Coronary artery (tissue), 2 donors: ENCODE measurements at regions not wholly inside any gene's neighbourhood (a gene's known extent, or its start where the extent isn't known, plus 50 kb on each side); places are given as distances from the start of the nearest gene placed in this dataset.

Source experiments
- DNase-seq: peaks from one replicate; pipeline ENCODE4 v3.0.0-alpha.2; 2017; ENCODE audit warnings: low spot score
- H3K27ac ChIP-seq, 2 donors: fragments of 200-600 bp; sonication (generic); one replicate each; pipeline ENCODE4 v1.5.1; 2016 to 2019
- H3K4me3 ChIP-seq: fragments of 200-600 bp; sonication (generic); 2 replicates; pipeline ENCODE4 v1.5.1; 2016; ENCODE audit warnings: mild to moderate bottlenecking, moderate library complexity
- TF ChIP-seq, protein P1 (sequence below): fragments of 200-600 bp; sonication (generic); IDR thresholded peaks from one replicate; pipeline ENCODE4 v1.5.1; 2019; ENCODE audit warnings: antibody characterized with exemption

DNA sequence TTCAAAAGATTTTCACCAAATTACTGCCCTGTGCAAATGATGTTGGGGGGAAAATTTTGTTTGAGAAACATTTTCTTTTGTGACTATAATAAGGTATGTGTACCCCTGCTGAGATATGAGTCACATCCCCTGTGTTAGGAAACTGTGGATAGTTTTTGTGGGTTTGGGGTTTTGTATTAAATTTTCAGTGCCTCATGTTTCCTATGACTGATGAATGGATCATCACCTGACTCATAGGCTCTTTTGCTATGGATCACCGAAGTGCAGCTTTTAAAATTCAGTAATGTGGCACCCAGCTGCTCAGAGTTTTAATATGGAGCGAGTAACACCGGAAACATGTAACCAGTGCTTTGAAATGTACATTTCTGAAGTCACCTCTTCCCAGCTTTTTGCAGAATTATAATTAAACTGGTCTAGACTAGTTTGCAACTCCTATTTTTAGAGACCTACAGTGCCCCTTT, 167.4 kb upstream of the HMGA2 start:
- TF ChIP-seq, protein P1, sequence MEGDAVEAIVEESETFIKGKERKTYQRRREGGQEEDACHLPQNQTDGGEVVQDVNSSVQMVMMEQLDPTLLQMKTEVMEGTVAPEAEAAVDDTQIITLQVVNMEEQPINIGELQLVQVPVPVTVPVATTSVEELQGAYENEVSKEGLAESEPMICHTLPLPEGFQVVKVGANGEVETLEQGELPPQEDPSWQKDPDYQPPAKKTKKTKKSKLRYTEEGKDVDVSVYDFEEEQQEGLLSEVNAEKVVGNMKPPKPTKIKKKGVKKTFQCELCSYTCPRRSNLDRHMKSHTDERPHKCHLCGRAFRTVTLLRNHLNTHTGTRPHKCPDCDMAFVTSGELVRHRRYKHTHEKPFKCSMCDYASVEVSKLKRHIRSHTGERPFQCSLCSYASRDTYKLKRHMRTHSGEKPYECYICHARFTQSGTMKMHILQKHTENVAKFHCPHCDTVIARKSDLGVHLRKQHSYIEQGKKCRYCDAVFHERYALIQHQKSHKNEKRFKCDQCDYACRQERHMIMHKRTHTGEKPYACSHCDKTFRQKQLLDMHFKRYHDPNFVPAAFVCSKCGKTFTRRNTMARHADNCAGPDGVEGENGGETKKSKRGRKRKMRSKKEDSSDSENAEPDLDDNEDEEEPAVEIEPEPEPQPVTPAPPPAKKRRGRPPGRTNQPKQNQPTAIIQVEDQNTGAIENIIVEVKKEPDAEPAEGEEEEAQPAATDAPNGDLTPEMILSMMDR: no peak
- no peak for DNase-seq
- H3K27ac ChIP-seq: no peak overlapping the region
- H3K4me3 ChIP-seq: no peak overlapping the region

DNA sequence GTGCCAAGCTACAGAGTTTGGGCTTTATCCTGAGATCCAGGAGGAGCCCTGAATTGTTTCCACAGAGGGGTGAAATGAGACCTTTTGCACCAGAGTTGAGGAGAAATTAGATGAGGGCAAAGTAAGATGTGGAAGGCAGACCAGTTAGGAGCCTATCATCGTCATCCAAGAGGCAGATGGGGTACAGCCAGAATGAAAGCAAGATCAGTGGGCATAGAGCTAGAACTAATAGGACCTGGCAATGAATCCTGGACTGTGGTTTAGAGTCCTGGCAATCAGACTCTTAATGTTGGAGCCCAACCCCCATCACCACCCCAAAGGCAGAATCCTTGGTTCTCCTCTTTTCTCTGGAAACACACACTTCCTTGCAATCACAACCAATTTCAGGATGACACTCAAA, 166.6 kb upstream of the HMGA2 start:
- DNase-seq: no peak
- no peak overlapping the region for H3K4me3 ChIP-seq
- TF ChIP-seq, protein P1: no peak
- no peak overlapping the region for H3K27ac ChIP-seq

DNA sequence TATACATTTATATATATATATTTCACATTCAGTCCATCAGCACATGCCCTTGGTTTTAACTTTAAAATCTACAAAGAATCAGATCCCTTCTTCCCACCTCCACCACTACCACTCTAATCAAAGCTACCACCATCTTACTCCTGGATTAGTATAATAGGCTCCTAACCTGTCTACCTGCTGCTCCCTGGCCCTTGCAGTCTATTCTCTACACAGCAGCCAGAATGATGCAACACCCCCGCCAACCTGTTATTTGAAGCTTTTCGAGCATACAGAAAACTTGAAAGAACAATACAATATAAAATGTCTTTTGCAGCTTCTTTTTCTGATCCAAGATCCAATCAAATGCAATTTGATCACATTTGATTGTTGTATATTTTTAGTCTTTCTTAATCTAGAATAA, 165.9 kb upstream of the HMGA2 start:
- no peak overlapping the region for H3K4me3 ChIP-seq
- H3K27ac ChIP-seq: no peak overlapping the region
- TF ChIP-seq, protein P1: no peak
- no peak for DNase-seq

DNA sequence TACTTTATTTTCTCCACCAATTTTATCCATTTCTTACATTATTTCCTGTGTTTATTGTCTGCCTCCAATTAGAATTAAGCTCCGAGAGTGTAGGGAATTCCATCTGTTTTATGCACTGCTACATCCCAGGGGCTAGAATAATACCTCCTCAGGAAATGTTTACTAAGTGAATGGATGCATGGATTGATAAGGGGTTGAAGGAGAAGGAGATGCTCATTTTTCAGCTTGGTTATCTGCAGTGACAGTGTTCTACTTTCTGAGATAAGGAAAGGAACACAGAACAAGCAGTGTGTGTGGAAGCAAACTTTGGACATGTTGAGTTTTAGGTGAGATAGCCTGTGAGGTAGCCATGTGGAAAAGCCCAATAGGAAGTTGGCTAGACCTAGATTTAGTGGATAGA, 164.6 kb upstream of the HMGA2 start:
- TF ChIP-seq, protein P1: no peak
- no peak overlapping the region for H3K4me3 ChIP-seq
- no peak overlapping the region for H3K27ac ChIP-seq
- DNase-seq: no peak

DNA sequence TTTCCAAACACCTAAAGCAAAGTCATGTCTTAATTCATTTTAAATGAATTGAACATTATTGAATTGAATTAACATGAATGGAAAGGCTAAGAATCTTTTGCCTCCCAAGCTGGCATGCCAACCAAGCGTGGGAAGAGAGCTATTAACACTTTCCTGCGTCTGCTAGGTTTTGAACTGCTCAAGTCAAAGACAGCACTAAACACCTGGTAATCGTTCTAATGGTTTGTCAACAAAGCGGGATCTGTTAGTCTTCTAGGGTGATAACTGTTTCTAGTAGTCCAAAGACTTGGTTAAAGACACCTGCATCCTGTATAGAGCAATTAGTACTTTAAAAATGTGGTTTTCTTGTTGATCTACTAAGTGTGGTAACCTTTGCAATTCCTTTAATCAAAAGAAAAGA, 164.2 kb upstream of the HMGA2 start:
- no peak overlapping the region for H3K4me3 ChIP-seq

DNA sequence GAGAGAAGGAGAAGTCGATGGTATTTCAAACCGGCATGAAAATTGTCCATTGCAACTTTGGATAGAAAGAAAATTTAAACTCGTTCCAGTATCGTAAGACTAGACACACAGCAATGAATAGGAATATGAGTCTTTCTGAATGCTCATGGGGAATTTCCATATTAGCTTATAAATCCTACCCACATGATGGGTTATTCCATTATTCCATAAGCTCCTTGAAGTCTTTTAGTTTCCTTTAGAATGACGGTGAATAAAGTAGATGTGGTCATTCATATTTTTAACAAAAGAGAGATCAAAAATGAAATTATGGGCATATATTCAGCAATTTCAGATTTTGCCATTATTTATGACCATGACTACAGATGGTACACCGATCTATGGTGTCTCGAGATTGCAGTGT, 163.4 kb upstream of the HMGA2 start:
- DNase-seq: no peak
- H3K4me3 ChIP-seq: no peak overlapping the region
- TF ChIP-seq, protein P1: no peak
- no peak overlapping the region for H3K27ac ChIP-seq

More for the DNA sequence above, 164.2 kb upstream of the HMGA2 start:
- DNase-seq: no peak
- no peak overlapping the region for H3K27ac ChIP-seq
- TF ChIP-seq, protein P1: no peak

DNA sequence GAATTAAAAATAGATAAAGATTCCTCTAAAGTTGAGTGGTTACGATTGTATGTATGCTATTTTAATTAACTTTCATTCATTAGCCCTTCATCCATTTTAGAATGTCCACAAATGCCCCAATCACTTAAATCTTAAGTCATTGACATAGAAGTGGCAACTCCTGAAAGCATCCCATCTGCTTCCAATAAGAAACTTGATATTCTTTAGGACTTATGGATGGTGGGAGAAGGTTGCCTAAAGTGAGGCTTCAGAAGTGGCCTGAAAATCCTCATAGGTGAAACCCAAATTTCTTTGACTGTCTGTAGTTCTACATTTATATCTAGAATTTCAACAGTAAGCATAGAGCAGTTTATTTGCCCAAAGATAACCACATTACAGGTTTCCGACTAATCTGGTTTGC, 161.7 kb upstream of the HMGA2 start:
- H3K4me3 ChIP-seq: no peak overlapping the region
- no peak for DNase-seq
- TF ChIP-seq, protein P1: no peak
- no peak overlapping the region for H3K27ac ChIP-seq
